ENCODE measurements at regions not wholly inside any gene's neighbourhood (a gene's known extent, or its start where the extent isn't known, plus 50 kb on each side); places are given as distances from the start of the nearest gene placed in this dataset.
A peak's percentile ranks its signal among the peaks of the same experiment; 100 is the strongest.

DNA sequence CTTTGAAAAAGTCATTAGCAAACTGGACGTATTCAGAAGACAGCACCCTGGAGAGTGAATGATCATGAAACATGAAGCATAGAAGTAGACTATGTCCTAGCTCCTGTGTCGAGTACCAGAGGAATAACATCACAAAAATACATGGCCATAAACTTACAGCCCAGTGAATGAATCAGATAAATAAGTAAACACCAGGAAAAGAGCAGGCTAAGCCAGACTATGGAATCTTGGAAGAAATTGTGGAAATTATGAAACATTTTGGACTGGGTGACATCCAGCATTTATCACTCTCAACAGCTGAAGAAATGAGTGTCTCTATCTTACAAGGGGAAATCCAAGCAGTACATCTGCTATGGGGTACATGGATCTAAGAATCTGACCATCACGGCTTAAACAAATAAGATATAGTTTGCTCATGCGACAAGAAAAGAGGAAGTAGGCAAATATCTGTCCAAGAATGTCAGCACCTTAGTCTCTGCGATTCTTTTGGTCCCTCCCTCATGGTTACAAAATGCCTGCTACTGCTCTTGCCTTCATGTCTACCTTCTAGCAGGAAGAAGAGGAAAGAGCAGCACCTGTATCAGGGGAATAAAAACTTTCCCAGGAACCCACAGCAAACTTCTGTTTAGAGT lies 481.5 kb downstream of the BCOR start:
- no peak for DNase-seq

DNA sequence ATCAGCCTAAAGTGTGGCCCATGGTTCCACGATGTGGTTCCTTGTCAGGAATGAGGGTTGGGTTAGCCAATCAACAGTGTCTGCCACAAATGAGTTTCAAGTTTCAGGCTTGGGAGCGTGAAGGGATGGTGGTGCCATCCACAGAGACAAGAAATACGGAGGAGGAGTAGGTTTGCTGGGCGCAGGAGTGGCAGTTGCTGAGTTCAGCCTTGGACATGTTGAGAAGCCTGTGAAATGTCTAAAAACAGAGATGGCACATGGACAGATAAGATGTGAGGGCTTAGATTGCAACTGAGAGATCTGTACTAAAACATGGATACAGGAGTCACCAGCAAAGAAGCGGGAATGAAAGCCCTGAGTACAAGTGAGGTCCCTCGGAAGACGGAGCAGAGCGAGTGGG lies 481.0 kb downstream of the BCOR start:
- DNase-seq, result no peak

DNA sequence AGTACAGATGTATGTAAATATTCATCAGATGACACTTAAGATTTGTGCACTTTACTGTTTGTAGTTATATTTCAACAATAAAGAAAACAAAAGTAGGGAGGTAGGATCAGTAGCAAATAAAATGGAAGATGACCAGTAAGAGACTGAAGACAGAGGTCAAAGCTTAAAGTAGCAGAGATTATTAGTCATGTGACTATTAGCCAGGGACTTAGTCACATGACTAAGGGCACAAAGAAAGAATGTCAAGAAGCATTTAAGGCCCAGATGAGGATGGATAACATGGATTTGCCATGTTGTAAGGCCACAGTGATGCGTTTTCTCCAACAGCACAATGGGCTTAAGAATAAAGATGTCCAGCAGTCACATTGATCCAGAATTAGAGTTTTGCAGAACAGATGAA lies 479.6 kb downstream of the BCOR start:
- no peak for DNase-seq

DNA sequence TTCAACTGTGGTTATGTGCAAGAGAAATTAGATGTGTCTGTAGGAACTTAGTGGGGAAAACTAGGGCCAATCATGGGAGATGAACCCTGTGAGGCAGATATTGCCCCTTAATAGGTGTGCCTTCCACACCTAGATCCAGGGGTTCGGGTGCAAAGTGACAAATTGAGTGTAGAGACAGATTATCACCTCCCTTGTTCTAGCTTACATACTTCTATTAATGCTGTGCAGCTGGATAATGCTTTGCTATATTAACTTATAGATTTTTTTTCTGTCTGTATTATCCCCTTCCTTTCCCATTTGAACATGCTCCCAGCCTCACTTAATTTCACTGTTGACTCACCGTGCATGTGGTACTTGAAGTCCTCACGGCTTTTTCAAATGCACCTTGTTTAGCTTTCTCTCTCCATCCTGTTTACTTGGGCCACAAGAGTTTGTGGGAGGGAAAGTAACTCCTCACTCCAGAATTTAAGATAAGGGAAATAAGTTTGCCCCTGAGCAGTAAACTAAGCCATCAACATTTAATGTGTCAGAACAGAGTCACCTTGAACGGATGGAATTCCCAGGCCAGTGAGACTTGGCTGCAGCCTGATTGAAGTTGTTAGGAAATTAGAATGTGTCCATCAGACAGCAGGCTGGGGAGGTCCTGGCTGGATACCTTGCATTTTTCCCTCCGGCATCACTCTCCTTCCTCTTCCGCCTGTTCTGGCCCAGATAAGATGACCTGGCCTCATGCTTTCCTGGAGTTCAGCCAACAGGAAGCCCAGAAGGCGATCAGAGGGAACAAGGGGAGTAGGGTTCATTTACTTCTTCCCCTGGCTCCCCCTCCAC lies 478.4 kb downstream of the BCOR start:
- no peak for DNase-seq

DNA sequence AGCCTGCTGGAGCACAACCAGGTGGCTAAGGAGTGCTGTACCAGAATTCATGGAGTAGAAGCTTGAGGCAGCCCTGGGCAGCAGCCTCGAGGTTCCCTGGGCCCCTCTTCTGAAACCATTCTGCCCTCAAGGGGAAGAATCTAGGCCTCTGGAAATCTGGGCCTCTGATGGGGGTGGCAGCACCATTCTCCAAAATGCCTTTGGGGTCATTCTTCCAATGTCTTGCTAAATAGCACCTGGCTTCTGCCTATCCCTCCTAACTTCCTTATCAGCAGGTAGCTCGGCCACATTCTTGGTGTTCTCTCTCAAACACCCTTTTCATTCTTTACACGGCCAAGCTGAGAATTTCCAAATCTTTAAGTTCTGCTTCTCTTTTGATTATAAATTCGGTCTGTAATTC lies 473.6 kb downstream of the BCOR start:
- no peak for DNase-seq

DNA sequence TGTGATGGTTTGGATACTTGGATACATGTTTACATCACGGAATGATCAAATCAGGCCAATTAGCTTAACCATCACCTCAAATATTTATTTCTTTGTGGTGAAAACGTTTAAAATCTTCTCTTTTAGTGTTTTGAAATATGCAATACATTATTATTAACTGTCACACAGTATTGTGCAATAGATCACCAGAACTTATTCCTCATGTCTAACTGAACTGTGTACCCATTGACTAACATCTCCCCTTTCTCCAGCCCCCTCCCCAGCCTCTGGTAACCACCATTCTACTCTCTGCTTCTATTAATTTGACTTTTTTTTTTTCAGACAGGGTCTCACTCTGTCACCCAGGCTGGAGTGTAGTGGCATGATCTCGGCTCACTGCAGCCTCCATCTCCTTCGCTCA lies 471.9 kb downstream of the BCOR start:
- DNase-seq, result no peak

DNA sequence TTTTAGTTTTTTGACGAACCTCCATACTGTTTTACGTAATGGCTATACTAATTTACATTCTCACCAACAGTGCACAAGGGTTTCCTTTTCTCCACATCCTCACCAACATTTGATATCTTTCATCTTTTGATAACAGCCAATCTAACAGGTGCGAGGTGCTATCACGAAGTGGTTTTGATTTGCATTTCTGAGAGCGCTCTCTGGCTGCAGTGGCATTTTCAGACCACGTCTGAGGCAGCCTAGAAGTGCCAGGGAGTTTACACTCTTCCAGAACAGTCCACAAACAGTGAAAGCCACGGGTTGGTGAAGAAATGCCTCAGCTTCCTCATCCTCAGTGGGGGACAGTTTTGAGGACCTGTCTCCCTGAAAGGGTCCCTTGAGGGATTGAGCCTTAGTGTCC lies 471.0 kb downstream of the BCOR start:
- no peak for DNase-seq

DNA sequence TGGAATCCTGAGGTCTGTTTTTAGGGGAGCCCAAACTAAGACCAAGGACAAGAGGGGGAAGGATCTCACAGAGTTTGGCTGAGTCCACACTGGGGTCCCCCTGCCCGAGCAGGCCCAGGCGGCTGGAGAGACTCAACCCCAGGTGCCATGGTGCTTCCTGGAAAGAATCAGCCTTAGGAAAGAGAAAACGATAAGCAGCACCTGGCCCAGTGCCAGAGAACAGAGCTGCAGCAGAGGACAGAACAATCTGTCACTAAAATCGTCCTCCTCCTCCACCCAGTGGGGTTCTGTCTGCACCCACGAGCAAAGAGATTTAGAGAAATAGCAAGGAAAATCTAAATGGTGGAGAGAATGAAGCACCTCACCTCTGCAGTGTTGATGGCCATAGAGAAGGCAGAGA lies 470.5 kb downstream of the BCOR start:
- DNase-seq, result no peak

DNA sequence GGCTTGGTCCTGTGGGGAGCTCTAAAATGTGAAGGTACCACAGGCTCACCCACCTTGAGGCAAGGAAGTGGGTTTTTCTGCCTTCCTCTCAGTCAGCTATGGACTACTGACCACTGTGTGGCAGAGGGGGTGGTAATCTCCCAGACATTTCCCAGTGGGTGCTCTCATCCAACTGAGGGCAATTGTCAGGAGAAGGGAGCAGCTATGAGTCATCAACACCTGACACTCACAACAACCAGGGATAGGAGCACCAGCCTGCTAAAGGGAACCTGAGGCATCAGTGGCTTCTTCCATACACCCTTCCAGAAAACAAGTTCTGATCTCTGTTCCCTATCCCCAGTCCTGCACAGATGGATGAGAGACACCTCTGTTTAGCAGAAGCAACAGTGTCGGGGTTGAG lies 468.8 kb downstream of the BCOR start:
- no peak for DNase-seq

DNA sequence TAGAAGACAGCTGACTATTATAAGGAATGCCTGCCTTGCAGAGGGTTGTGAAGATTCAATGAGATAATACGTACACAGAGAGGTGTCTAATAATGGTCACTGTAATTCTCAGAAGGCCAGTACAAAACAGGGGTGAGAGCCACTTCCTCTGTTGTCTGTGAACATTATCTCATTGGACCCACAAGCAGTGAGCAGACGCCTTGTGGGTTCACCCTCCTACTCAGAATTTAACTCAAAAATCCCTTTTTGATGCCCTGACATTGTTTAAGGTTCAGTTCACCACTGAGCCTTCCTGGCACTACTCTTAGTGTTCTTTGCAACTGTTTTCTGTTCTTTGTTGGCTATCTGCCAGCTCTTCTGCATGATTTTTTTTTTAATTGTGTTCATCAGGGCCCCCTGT lies 467.4 kb downstream of the BCOR start:
- DNase-seq, result no peak

DNA sequence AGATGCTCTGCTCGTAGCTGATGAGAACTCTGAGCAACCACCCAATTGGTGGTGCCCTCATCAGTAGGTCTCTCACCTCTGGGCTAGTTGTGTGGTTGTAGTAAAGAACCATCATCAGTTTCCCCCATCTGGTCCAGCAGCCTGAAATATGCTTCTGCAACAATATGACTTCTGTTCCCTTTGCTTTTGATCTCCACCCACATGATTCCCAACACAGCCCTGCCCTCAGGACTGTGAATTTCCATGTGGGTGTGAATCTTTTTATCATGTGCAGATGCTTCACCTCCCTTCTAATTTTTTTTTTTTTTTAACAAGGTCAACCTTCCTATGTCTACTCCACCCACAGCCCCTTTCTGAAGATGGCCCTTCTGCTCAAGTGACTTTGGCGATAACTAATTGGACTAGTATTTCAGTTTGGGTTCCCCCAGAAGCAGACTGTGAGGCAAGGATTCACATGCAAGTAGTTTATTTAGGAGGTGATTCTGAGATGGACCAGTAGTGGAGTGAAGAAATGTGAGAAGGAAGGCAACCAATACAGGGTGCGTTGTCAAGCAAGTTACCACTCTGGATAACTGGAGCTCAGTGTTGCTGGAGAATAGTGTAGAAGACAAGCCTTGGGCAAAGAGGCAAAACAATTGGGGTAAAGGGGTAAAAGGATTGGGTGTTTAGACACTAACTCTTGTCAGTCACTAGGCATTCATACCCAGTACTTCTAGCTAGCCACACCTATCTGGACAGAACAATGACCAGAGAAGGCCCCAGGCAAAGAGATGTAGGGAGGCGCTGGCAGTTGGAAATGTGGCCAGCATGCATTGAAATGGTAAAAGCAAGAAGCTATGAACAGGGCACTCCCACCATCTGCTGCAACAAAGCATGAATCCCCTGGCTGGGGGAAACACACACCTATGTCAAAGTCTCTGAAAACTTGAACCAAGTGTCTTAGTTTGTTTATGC lies 466.2 kb downstream of the BCOR start:
- no peak for DNase-seq

DNA sequence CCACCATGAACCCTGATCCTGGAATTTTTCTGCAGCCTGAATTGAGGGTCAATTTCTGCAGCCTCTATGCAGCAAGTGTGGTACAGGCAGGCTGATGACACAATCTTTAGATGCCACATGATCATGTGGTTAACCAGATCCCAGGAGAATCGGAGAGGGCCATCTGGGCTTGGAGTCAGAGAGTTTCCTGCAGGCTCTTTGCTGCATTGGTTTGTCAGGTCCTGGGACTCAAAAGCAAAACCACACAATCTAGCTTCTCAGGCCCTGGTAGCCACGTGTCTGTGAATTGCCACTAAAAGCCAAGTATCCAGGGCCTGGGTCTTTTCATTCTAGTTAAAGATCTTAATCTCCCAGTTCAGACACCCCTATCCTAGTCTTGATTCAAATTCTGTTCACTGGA lies 464.5 kb downstream of the BCOR start:
- no peak for DNase-seq

DNA sequence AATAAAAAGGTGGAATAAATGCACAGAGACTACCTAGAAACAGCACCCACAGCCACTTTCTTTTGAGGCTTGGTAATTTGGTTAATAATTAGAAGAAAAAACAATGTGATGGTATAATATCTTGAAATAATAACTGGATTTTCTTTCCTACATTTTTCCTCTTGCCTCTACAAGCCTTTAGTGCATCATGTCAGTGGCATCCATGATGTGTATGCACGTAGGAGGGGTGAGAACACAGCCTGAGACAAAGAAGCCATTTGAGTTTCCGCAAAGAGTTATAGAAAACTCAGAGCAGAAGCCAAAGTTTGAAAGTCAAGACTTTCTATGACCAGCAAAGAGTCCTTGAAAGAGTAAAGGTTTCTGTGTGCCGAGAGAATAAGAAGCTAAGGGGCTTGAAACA lies 461.3 kb downstream of the BCOR start:
- DNase-seq, result no peak

DNA sequence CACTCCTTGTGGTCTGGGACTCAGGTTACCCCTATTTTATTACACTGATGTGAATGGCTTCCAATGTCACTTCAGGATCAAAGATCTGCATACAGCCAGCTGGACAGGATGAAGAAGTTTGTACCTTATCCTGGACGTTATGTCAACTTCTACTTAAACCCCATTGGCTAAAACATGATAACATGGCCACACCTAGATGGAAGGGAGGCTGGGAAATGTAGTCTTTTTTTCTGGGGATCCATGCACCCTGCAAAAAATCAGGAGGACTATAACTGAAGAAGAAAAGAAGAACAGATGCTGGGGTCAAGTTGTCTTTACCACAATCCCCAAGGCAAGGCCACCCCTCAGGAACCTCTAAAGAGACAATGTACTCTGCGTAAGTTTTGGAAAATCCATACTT lies 459.2 kb downstream of the BCOR start:
- DNase-seq, result no peak

DNA sequence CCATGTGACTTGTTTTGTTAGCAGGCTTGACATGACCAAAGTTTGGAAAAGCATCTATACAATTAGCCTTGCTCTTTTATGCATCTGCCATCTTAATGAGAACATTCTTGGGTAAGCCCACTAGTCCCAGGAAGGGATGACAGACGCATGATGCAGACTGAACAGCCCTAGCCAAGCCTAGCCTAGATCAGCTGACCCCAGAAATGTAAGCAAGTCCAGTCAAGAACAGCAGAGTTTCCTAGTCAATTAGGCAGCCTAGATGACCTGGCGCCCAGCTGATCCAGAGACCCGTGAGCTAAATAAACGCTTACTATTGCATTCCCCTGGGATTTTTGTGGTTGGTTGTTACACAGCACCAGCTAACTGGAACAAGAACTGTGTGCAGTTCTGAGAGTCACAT lies 457.9 kb downstream of the BCOR start:
- no peak for DNase-seq

DNA sequence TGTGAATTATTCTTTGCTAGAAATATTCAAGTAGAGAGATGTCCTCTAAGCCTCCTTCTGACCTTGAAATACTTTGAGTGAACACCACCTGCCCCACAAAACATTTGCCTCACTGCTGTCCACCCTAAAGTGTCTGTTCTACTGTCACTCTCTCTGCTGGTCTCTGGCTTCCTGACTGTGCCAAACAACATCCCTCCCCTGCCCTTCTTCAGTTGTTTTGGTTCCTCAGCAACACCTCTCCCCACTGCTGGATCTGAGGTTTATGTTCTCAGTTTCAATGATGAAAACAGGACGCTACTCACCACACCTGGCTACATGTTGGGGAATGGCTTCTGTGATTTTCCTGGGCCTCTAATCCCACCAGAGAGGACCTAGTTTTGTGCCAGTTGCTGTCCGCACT lies 456.9 kb downstream of the BCOR start:
- no peak for DNase-seq

DNA sequence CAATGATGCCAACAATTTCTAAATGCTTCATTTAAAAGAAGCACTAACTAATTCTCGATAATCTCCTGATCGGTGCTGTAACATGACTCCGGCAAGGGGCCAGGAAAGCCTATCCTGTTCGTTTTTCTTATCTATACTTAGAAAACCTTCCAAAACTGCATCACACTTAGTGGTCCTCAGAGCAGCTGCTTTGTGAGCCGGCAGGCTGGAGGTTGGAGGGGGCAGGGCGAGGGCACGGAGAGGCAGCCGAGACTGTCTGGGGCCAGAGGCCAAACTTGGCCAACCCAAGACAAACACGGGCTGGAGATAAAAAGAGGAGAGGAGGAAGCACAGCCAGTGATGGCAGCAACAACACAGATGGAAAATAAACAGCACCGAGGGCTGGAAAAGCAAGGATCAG lies 455.7 kb downstream of the BCOR start:
- no peak for DNase-seq

DNA sequence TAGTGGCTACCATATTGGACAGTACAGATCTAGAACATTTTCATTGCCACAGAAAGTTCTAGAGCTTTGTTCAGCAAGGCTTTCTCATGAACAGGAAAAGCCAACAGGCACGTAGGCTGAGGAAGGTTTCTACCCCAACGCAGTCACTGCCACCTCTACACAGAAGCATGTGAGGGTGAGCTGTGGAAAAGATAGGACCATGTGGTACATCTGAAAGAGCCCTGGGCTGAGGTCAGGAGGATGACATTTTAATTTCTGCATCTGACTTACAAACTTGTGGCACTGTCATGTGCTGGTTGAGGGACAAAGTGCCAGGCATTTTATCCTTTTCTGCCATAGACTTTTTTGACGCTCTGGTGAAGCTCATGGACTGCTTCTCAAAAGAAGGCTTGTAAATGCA lies 454.2 kb downstream of the BCOR start:
- DNase-seq, result no peak

DNA sequence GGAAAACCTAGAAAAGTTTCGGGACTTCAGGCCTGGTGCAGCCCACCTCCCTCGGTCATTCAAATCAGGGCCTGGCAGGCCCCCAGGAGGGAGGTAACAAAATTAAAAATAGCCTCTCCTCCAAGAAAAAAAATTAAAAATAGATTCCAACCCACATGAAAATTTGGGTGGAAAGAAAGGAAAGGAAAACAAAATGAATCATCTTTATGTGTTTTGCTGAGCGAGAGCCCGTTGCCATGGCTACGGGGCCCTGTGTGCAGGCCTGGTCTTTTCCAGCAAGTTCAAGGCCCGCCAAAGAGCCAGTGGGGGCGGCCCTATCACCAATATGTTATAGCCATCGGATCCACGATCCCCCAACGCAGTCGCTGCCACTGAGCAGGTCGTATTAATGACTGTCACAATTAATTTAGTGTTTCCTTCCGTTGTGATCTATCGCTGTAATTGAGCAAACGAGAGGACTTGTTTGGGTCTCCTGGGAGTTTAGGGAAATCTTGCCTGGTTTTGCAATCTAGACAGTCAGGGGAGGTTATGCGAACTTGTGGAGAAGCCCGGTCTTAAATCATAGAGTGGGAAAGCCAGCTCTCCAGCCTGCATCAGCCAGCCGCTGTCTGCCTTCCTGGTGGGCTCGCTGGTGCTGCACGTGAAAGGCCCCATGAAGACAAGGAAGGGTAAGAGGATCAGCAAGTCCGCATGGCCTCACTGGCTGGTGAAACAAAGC lies 452.4 kb downstream of the BCOR start:
- no peak for DNase-seq

DNA sequence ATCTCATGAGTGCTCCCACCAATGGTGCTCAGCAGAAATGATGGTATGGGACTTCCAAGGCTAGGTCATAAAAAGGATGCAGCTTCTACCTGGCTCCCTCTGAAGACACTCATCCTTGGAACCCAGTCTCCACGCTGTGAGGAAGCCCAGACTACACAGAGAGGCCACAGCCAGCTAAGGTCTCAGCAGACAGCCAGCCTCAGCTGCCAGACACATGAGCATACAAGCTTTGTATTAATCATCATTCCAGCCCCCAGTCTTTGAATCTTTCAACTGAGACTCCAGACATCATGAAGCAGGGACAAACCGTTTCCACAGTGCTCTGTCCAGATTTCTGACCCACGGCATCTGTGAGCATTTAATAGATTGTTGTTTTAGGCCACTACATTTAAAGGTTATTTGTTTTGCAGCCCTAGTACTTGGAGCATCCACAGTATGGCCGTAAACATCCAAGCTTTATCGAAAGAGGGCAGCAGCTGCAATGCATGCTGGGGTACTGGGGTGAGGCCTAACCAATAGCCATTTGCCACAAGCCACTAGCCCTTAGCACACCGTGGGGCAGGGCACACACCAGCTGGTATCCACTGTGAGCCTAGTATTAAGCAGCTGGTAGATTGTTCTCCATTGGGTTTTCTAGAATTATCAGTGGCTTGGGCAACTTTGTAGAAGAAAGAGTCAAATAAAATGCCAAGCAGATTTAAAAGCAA lies 449.1 kb downstream of the BCOR start:
- no peak for DNase-seq

DNA sequence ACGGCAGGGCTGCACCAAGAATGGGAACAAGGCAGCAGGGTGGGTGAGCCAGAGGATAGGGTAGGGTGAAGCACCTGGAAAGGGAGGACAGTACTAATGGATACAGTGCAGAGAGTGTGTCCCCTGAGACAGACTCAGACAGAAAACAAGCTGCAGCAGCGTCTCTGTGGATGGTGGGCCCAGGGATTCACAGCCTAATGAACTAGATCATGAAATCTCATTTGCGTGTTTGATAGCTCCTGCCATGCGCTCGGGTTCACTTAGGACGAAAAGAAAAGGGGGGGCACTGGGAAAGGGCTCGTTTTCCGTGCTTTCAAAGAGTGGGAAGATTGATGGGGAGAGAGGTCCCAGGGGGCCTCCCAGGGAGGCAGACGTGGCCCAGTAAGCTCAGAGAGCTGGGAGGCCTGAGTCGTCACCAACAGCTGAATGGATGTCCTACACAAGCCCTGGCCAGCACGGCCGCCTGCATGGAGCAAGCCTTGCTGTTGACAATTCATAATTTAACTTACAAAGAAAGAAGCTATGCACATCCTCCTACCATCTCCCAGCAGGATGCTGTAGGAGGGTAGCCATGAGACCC lies 446.9 kb downstream of the BCOR start:
- no peak for DNase-seq

DNA sequence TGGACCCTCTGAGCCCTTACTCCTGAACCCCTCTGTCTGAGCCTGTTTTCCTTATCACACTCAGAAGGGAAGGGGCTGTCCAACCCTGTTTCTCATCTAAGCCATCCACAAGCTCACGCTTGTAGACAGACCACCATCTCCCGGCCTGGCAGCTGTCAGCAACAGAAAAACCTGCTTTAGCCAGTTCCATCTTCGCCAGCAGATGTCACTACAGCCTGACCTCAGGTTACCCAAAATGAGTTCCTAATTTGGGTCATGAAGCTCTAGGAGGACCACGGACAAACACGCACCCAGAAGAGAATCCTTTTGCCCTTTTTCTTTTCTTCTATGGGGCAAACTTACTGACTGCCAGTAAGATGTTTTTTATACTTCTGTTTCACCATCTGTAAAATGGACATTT lies 445.4 kb downstream of the BCOR start:
- DNase-seq, result peak; percentile 13
